ENCODE measurements at regions not wholly inside any gene's neighbourhood (a gene's known extent, or its start where the extent isn't known, plus 50 kb on each side); places are given as distances from the start of the nearest gene placed in this dataset.

GRCh38 chr12:25694072-25694471 is 141.0 kb upstream of the LMNTD1 start:
- no peaks in the 10 kb centered on the region for H3K9me3 ChIP-seq (ENCODE audit: control insufficient read depth, low read length)
- no peak overlapping the region for H3K4me3 ChIP-seq (ENCODE audit: low read depth, low read length)
- TF ChIP-seq, protein P1, sequence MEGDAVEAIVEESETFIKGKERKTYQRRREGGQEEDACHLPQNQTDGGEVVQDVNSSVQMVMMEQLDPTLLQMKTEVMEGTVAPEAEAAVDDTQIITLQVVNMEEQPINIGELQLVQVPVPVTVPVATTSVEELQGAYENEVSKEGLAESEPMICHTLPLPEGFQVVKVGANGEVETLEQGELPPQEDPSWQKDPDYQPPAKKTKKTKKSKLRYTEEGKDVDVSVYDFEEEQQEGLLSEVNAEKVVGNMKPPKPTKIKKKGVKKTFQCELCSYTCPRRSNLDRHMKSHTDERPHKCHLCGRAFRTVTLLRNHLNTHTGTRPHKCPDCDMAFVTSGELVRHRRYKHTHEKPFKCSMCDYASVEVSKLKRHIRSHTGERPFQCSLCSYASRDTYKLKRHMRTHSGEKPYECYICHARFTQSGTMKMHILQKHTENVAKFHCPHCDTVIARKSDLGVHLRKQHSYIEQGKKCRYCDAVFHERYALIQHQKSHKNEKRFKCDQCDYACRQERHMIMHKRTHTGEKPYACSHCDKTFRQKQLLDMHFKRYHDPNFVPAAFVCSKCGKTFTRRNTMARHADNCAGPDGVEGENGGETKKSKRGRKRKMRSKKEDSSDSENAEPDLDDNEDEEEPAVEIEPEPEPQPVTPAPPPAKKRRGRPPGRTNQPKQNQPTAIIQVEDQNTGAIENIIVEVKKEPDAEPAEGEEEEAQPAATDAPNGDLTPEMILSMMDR (IDR thresholded peaks at IDR 0.05), result no peak
- H3K27me3 ChIP-seq (ENCODE audit: control insufficient read depth, insufficient read depth, low read length), result no peaks in the 10 kb centered on the region
- no peak overlapping the region for H3K27ac ChIP-seq
- no peaks in the 10 kb centered on the region for H3K36me3 ChIP-seq (ENCODE audit: control insufficient read depth, insufficient read depth, low read length)
- no peak overlapping the region for H3K4me2 ChIP-seq (ENCODE audit: low read length)
- no peaks in the 10 kb centered on the region for H3K4me1 ChIP-seq
- H2AFZ ChIP-seq, result no peak overlapping the region
- no peak overlapping the region for H3K9ac ChIP-seq
- H3K79me2 ChIP-seq, result no peaks in the 10 kb centered on the region

DNA sequence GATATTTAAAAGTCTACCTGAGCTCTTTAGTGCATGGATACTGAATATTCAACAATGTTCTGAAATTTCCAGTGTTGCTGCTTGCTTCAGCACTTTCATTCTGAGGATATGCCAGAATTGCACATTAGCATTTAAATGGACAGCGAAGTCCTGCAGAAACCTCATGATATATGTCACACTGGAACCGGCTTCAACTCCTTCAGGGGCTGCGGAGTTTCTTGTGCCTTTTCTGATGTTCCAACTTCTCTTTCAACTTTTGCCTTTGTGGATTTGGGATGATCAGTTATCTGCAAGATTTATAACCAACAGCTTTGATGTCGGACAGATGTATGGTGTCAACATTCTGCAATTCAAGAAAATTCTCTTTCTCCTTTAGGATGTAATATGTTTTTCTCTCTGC is 142.5 kb upstream of the LMNTD1 start:
- no peaks in the 10 kb centered on the region for H3K79me2 ChIP-seq
- H3K4me2 ChIP-seq (ENCODE audit: low read length), result no peak overlapping the region
- no peak overlapping the region for H3K4me3 ChIP-seq (ENCODE audit: low read depth, low read length)
- no peaks in the 10 kb centered on the region for H3K4me1 ChIP-seq
- H3K27ac ChIP-seq, result no peak overlapping the region
- TF ChIP-seq, protein P1 (IDR thresholded peaks at IDR 0.05), result no peak
- H3K36me3 ChIP-seq (ENCODE audit: control insufficient read depth, insufficient read depth, low read length), result no peaks in the 10 kb centered on the region
- no peaks in the 10 kb centered on the region for H3K27me3 ChIP-seq (ENCODE audit: control insufficient read depth, insufficient read depth, low read length)
- H3K9ac ChIP-seq, result no peak overlapping the region
- no peaks in the 10 kb centered on the region for H3K9me3 ChIP-seq (ENCODE audit: control insufficient read depth, low read length)
- H2AFZ ChIP-seq, result no peak overlapping the region

GRCh38 chr12:25698772-25699171 is 145.7 kb upstream of the LMNTD1 start:
- Histone ChIP-seq H3K27ac (no peak overlapping the region), H3K9ac (no peak overlapping the region)
- TF ChIP-seq, protein P1 (IDR thresholded peaks at IDR 0.05), result no peak

DNA sequence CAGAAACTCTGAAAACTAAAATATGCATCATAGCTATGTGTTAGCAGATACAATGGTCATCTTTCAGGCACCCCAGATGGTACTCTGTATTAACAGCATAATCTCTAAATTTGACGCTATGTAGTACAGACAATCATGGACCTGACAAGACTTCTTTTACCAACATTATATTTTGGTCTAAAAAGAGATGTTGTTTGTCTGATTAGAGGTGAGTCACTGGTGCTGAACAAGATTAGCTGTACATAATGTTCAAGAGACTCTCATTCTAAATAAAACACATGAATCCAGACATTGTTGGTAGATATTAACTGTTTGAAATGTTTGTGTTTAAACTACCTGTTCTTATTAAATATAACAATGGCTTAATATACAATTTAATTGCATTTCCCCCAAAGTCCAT is 146.4 kb upstream of the LMNTD1 start:
- Histone ChIP-seq H3K4me1 (no peaks in the 10 kb centered on the region), H3K4me3 (ENCODE audit: low read depth, low read length) (no peak overlapping the region), H3K27me3 (ENCODE audit: control insufficient read depth, insufficient read depth, low read length) (no peaks in the 10 kb centered on the region), H3K36me3 (ENCODE audit: control insufficient read depth, insufficient read depth, low read length) (no peaks in the 10 kb centered on the region), H3K9me3 (ENCODE audit: control insufficient read depth, low read length) (no peaks in the 10 kb centered on the region), H3K79me2 (no peaks in the 10 kb centered on the region), H3K9ac (no peak overlapping the region), H3K4me2 (ENCODE audit: low read length) (no peak overlapping the region), H3K27ac (no peak overlapping the region), H2AFZ (no peak overlapping the region)
- TF ChIP-seq, protein P1 (IDR thresholded peaks at IDR 0.05), result no peak

More at GRCh38 chr12:25698772-25699171, 145.7 kb upstream of the LMNTD1 start:
- H3K9me3 ChIP-seq (ENCODE audit: control insufficient read depth, low read length), result no peaks in the 10 kb centered on the region
- H3K4me3 ChIP-seq (ENCODE audit: low read depth, low read length), result no peak overlapping the region
- no peak overlapping the region for H2AFZ ChIP-seq
- no peaks in the 10 kb centered on the region for H3K4me1 ChIP-seq
- H3K27me3 ChIP-seq (ENCODE audit: control insufficient read depth, insufficient read depth, low read length), result no peaks in the 10 kb centered on the region
- no peak overlapping the region for H3K4me2 ChIP-seq (ENCODE audit: low read length)
- H3K79me2 ChIP-seq, result no peaks in the 10 kb centered on the region
- no peaks in the 10 kb centered on the region for H3K36me3 ChIP-seq (ENCODE audit: control insufficient read depth, insufficient read depth, low read length)

DNA sequence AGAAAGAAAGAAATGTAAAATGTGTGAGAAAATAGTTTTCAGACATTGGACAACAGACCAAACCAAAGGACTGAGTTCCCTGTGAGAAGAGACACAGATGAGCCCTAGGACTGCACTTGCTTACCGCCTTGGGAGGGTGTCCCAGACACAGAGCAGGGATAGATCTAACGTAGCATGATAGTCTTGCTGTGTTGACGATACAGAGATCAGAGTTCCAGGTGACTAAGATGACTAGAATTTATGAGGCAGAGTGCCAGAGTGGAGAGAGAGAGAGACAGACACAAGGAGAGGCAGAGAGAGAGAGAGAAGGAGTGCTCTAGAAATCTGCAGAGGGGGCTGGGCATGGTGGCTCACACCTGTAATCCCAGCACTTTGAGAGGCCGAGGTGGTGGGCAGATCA is 148.2 kb upstream of the LMNTD1 start:
- H3K79me2 ChIP-seq, result no peaks in the 10 kb centered on the region
- no peaks in the 10 kb centered on the region for H3K36me3 ChIP-seq (ENCODE audit: control insufficient read depth, insufficient read depth, low read length)
- TF ChIP-seq, protein P1 (IDR thresholded peaks at IDR 0.05), result no peak
- H2AFZ ChIP-seq, result no peak overlapping the region
- H3K9ac ChIP-seq, result no peak overlapping the region
- H3K4me3 ChIP-seq (ENCODE audit: low read depth, low read length), result no peak overlapping the region
- H3K27me3 ChIP-seq (ENCODE audit: control insufficient read depth, insufficient read depth, low read length), result no peaks in the 10 kb centered on the region
- H3K4me2 ChIP-seq (ENCODE audit: low read length), result no peak overlapping the region
- H3K4me1 ChIP-seq, result no peaks in the 10 kb centered on the region
- H3K27ac ChIP-seq, result no peak overlapping the region
- H3K9me3 ChIP-seq (ENCODE audit: control insufficient read depth, low read length), result no peaks in the 10 kb centered on the region
